CD4-positive, alpha-beta T cell treated with Interleukin-4 for 1 hour (primary cell): ENCODE measurements at regions not wholly inside any gene's neighbourhood (a gene's known extent, or its start where the extent isn't known, plus 50 kb on each side); places are given as distances from the start of the nearest gene placed in this dataset.
"Not testable (repeated sequence)": the region's sequence is repeated elsewhere in the genome, so short reads cannot be mapped to it uniquely, and the experiment has no call there.

Experiments
- DNase-seq, 2 donors: peaks; one replicate each; pipeline ENCODE4 v3.0.0-alpha.2; 2020 to 2022

DNA sequence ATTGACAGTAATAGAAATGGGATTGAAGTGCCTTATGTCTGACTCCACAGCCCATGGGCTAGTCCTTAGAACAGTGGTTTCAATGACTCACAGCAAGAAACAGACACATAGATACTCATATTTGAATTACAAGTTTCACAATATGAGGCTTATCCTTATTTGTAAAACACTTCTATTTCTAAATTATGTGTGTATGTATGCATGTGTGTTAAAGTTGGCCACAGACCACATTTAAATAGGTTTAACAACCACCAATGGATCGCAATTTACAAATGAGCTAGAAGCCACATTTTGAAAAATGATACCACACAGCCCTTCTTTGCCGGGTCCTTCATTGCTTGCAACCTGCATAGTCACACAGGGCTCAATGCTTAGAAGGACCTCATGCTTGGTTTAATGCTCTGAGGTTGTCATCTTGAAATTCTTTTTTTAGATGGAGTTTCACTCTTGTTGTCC is 157.8 kb upstream of the PREP start:
- no peak for DNase-seq

DNA sequence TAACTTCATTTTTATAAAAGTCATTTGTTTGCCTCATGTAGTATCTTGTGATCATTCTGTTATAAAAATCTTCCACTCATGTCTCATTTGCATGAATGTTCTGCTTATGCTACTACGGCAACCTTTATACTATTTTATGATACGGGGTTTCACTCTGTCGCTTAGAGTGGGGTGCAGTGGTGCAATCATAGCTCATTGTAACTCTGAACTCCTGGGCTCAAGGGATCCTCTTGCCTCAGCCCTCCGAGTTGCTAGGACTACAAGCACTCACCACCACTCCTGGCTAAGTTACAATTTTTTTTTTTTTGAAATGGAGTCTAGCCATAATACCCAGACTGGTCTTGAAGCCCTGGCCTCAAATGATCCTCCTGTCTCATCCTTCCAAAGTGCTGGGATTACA is 154.4 kb upstream of the PREP start:
- DNase-seq: no peak

DNA sequence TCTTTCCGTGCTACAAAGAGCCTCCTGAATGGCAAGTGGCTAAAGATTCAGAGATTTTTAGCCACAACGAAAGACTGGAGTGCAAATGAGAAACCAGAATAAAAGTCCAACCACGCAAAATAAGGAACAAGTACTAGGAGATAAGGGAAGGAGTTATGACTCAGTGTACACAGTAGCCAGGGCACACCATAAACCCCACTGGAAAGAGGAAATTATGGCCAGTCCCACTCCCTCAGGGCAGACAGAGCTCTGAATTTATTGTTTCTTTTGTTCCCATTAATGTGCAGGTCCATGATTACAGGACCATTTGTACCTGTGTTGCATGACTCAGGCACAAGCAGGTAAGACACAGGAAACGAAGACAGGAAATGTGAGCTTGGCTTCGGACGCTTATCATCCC is 150.3 kb upstream of the PREP start:
- peak in 1 of 2 donors; percentile 13 for DNase-seq

DNA sequence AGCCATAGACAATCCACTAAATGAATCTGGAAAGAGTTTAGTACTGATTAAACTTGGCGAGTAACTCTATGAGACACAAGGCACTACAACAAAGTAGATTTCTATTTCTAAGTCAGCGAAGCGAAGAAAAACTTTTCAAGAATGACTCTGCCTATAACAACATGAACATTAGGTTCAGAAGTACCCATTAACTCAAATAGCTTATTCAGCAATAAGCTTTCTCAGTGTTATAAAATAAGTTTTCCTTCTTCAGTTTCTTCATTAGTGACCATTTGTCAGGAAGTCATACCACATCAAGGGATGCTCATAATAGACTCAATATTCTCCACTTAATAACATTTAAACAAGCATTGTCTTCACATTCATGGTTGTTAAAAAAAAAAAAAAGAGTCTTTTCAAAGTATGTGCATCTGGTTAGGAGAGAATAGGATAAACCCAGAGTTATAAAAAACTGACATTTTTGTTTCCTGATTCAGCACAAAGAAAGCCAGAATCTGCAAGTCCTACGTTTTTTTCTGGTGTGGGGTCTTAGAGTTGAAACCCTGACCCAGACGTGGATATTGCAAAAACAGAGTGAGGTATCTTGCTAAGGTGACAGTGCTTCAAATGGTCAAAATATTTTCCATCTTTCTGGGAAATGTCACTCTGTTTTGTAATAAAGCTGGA is 148.2 kb upstream of the PREP start:
- DNase-seq: no peak

DNA sequence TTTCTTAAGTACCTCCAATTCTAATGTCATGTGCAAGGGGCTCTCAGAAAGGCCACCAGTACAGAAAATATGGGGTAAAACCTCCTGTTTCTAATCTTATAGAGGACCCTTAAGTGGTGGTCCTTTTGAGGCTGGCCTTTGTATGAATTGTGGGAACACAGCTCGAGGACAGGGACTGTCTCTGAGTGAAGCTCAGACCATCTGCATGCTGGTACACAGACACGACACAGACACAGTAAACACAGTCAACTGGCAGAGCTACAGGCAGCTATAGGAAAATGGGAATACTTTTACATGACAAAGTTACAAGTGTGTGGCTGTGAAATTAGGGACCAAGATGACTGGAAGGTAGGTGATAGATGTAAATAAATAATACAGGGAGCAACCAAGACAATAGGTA is 143.9 kb upstream of the PREP start:
- no peak for DNase-seq

DNA sequence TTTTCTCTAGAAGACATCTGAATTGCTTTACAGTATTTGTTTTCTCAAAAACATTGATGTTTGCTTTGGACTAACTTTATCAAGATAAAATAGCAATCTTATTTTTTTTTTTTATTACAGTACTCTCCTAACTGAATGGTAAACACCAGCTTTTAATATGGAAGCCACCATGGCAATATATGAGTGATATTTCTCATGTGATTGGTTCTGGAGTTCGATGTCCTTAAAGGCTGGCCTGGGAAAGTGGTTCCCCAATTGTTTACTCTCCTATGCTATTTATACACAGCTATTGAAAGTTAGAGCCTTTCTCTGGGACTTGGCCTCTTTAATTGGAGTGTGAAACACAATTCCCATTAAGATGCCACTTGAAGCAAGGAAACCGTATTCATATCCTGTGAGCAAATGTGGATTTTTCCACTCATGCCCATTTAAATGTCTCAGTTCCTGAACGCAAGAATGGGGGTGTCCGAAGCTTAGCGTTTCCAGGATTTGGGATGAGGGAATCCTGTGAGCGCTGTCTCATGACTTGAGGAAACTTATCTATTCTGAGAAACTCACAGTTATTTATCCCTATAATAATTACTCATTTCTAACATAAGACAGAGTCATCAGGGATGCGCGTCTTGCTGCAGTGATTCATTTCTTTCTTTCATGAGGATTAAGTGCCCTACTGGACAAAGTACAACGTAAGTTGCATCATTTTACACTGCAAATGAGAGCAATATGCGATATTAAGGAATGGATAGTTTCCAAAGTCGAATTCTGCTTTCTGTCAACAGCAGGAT is 143.3 kb upstream of the PREP start:
- no peak for DNase-seq

DNA sequence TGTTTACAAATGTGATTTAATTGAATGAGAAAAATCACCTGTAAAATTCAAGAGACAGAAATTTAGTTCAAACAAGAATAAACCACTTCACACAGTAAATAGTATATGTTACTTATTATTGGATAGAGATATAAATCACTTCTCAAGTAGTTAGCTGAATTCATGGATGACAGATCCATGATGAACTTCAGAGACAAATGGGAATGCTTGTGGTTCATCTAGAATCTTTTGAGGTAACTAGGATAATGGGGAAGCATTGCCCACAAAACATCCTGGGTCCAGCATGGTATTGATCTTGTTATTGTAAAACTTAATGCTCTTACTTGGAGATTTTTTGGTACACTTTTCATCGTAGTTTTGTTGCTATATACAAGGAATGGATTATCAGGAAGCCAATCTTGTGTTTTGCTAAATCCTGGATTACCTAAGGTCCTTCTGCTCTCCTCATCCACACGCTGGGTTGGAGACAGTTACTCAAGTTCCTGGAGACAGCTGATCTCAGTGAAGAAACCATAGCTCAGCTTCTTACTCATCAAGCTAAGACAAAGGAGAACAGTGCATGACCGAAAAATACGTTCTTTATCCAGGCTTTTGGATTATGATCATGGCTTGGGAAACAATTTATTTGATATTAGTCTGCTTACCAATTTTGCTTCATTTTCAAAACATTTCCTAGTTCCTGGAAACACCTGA is 142.5 kb upstream of the PREP start:
- DNase-seq: no peak

DNA sequence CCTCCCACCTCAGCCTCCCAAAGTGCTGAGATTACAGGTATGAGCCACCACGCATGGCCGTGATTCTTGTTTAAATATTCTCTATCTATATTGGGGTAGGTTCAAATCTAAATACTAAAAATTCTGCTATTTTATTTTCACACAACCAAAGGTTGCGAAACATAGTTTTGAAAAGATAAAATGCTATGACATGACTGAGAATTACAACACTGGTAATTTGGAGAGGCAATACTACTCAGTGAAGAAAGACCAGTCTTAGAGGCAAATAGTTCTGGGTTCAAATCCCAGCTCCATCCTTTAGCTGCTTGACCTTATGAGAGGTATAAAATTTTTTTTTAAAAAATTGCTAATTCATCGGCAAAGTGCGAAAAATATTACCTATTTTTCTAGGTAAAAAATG is 137.0 kb upstream of the PREP start:
- no peak for DNase-seq

DNA sequence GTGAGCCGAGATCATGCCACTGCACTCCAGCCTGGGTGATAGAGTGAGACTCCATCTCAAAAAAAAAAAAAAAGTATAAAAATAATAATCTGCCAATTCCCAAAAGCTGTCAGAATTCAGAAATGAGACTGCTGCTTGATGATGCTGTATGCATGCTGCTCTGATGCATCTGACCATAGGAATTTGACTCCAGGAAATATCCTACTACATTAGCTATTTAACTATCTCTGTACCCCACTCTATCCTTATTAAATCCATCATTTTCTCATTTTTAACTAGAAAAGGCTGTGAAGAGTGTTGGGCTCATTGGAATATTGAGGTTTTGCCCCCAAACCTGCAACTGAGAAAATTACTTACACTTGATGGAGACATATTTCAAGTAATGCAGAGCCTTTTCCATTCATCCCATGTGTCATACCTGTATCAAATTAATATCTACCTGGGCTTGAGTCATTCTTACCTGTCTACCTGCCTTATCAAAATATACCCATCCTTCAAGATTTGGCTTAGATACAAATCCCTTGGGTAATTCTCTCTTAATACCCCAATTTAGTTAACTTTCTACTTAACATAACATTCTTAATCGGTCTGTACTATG is 135.2 kb upstream of the PREP start:
- DNase-seq: no peak

DNA sequence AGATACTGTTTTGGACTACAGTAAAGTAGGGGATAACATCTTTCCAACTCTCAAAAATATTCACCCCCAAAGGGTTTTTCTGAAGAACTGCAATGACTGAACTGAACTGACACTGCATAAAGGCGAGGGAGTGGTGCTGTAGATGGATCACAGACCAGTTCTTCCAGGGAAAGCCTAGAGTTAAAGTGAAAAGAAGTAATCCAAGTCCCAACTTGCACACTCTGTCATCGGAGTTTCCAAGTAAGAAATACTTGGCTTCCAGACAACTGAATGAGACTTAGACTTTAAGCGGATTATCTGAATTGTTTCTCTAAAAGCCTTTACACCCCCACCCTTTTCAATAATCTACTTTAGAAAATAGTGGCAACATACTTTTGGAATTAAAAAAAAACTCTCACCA is 134.1 kb upstream of the PREP start:
- no peak for DNase-seq

DNA sequence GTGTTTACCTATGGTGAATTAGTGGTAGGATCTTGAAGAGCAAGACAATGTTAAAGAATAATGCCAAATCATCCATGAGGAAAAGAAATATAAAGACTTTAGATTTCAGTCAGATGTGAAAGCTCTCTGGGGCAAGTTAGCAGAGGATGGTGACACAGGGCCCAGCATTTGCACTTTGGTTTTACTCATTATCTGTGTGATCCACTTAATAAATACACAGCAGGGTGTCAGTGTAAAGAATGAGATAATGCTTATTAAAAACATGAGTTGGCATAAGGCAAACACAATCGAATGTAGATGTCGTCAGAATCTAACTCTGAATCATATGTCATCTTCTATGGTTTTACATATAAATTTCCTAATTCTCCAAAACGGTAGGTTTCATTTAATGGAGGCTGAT is 130.4 kb upstream of the PREP start:
- DNase-seq: no peak

DNA sequence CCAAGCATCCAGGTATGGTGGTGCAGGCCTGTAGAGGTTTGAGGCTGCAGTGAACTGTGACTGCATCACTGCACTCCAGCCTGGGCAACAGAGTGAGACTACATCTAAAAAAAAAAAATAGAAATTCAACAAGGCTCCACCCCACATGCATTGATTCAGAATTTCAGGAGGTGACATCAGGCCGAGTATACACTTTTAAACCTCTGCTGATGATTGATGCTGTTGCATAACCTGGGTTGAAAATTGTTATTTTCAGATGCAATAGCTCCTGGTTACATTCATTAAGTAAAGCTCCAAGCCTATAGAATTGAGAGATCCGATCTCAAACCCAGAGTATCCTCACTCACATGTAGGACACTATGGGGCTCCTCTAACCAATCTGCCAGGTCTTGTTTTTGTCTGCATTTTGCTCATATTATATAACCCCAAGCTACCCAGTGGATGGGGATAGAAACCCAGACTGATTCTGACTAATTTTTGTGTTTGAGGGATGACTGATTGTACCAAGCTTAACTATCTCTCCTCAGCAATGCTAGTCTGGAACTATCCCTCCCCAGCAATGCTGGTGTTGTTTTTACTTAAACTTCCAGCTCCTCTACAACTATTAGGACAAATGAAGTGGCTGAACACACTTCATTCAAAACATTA is 123.5 kb upstream of the PREP start:
- DNase-seq: no peak

DNA sequence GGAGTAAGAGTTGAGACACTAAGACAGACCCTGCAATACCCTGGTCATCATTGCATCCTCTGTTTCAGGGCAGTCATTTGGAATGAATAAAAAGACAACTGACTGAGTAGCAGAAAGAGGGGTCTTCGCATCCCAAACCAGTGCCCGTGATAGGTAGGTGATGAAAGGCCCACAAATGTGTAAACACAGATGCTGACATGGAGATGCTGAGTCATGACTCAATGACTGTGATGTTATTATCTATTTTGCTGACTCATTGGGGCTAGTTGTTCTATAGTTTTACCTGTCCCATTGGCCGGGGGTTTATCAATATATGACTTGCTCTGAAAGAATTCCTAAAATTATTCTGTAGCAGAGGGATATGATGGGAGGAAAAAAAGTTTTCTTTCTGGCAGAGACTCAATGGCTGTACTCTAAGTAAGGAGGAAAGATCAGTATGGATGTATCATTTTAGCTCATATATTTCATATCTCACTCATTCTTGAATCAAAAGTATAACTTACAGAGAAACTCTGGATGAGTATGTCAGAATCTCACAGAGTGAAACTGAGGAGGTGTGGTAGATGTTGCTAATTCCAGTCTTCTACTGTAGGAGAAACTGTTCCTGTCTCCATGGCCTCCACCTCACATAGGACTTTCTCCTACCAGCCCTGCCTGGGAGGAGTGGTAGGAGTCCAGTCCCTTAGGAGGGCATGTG is 119.9 kb upstream of the PREP start:
- DNase-seq: no peak

DNA sequence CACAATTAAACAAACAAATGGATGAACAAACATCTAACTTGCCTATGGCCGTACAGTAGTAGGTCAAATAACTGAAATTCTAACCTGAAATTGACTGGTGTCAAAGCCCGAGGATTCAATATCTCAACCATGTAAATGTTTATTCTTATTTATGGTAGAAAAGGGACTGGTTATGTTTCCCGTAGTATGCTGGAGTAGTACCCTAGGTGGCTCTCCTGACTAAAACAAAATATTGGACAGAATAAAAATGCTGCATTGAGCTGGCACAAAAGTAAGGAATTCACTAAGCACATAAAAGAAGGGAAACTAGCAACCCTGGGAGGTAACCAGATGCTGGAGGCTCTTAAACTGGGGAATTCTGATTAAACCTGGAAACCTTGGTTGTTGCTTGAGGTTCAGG is 117.1 kb upstream of the PREP start:
- DNase-seq: no peak

DNA sequence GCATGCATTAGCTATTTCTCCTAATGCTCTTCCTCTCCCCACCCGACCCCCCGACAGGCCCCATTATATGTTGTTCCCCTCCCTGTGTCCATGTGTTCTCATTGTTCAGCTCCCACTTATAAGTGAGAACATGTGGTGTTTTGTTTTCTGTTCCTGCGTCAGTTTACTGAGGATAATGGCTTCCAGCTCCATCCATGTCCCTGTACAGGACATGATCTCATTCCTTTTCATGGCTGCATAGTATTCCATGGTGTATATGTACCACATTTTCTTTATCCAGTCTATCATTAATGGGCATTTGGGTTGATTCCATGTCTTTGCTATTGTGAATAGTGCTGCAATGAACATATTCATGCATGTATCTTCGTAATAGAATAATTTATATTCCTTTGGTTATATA is 116.1 kb upstream of the PREP start:
- not testable (repeated sequence) for DNase-seq

DNA sequence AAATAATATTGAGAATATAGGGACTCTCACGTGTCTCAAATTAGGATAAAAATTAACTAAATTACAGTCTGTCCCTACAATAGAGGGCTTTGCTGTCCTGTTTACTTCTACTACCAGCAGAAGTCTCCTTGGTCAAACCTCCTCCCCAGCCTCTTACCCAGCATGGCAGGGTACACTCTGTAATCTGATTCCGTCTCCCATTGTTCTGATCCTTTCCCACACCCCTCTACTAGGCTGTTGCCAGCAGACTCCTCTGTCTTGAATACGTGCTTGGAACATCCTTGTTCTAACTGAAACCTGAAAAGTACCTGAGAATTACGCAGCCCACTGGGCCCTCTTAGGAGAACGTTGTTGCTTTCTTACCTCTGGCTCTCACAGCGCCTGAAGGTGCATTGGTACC is 112.2 kb upstream of the PREP start:
- DNase-seq: no peak

DNA sequence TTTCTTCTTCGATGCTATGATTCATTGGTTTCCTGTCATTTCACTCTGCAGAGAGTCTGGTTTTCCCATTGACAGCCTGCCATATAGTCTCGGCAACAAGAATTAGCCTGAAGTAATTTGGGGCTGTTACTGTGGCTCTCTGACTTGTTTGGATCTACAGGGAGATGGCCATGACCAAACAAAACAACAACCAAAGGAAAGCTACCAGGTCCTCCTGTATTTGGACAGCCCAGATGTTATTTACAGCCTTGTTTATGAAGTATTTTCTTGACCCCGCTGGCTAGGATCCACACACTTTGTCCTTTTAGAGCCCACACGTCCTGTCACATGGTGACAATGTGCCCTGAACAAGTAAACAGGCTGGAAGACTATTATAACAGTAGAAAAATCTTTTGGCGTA is 111.4 kb upstream of the PREP start:
- DNase-seq: no peak

DNA sequence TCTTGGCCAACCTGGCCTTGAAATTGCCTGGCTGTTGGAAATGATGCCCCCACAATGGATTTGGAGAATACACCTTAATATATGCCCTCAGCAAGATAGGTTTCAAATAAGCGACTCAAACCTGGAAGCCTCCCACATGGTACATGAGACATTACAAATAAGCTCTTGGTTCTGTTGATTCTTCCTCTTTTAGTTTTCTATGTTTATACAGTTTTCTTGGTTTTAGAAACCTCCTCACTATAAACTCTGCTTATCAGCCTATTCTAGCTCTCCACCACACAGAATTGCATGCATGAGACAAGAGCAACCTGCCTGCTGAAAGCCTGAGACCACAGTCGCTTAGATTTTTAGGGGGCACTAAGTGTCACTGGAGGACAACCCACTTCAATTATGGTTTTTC is 108.8 kb upstream of the PREP start:
- no peak for DNase-seq

DNA sequence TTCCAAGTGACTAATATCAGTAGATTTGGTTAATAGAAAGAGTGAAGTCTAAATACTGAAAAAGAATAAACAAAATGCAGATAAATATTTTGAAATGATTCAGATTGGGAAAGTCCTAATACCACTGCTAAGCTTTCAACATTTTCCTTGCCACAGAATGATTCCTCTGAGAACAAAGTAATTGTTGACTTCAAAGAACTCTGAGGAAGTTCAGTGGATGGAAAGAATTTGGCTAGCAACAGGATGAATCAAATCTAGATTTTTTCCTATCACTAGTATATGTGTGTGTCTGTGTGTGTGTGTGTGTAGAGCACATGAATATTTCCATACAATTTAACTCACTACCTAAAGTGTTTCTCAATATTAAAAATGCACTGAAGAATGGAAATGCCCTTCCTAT is 107.9 kb upstream of the PREP start:
- no peak for DNase-seq

DNA sequence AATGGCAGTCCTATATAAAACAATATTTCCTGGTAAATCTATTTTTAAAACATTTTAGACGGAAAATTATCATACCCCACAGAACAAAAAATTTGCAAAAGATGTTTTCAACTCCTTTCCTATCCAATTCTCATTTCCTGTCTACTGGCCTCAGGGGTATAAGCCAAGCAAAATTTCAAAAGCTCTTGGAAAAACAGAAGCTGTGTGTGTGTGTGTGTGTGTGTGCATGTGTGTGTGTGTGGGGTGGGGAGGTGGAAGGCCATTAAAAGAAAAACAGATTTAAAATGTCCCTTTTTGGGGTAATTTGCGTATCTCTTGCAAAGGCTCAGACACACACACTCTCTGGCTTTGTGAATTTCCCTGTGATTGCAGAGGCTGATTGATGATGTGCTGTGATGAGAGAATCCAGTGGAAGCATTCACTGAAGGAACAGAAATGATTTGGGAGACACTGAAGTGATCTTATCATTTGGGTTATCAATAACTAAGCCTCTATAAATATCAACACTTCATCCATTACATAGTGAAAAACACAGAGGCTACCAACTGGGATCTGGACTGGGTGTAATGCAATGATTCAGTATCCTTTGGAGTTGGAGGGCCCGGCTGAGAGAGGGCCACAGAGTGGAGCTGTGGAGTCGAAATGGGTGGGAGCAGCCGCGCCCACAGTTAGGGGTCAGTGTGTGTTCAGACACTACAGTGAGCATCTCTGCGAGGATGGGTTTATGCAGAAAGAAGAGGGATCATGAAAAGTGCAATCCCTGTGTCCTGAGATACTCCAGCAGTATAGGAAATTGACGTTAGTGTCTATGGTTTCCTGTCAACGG is 106.8 kb upstream of the PREP start:
- DNase-seq: no peak

DNA sequence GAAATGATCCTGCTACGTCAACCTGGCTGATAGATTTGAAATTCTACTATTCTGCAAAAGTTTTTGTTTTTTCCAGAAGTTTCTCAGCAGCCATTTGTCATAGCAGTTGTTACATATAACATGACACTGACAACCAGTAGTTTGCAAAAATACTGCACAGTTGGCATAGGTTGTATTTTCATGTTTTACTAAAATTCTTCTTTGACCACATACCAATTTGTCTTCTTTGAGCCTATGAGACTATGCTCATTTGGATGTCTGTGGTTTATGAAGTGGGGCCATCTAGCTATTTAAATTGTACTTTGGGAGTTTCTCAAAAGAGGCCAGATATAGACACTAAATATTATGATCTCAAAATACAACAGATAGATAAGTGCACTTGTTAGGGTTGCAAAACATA is 104.9 kb upstream of the PREP start:
- no peak for DNase-seq

DNA sequence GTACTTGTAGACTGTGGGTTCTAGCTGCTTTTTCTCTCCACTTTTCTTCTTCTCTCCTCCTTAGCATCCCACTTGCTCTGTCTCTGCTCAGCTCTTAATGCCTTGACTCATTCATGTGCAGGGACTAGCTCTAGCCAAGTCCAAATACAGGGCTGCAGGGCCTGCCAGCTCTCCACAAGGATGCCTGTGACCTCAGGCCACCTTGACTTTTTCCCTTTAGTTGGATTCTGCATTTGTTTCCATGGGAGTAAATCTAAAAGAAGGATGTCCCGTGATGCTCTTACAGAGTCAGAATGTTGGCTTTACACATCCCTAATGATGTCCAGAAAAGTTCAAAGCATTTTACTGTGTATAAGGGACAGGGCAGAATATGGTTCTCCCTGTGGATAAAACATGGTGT is 101.8 kb upstream of the PREP start:
- DNase-seq: no peak
